ELR (cell line): ENCODE measurements at regions not wholly inside any gene's neighbourhood (a gene's known extent, or its start where the extent isn't known, plus 50 kb on each side); places are given as distances from the start of the nearest gene placed in this dataset.
"Not testable (repeated sequence)": the region's sequence is repeated elsewhere in the genome, so short reads cannot be mapped to it uniquely, and the experiment has no call there.

ENCODE experiments used
- DNase-seq: peaks from one replicate; pipeline ENCODE4 v3.0.0-alpha.2; 2015; ENCODE audit warnings: low read depth

DNA sequence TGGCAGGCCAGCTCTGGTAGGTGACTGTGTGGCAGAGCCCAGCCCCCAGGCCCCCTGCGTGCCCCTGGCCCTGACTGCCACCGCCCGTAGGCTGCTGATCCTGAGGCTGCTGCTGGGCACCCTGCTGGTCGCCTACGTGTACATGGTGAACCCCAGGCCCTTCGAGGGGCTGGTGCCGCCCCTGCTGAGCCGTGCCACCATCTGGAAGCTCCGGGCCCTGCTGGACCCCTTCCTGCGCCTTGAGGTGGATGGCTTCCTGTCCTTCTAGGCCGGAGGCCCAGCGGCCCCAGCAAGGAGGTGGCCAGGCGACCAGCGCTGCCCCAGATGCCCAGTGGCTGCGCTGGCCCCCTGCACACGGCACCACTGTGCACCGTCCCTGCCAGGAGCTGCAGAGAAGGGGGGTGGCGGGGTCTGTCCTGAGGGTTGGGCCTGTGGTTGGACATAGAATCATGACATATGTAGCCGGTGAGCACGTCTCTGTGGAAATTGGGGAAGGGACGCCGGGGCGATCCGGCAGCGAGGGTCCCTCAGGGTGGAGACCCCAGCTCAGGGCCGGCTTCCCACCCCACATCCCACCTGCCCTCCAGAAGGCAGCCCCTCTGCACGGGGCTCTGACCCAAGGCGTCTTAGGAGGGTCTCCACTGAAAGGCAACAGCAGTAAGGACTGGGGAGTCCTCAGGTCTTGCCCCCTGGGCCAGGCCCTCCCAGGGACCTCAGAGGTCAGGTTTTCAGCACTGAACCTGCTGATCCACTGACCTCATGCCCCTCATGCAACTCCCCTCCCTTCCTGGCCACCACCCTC, 185.4 kb downstream of the IGLL1 start:
- DNase-seq = no peak

DNA sequence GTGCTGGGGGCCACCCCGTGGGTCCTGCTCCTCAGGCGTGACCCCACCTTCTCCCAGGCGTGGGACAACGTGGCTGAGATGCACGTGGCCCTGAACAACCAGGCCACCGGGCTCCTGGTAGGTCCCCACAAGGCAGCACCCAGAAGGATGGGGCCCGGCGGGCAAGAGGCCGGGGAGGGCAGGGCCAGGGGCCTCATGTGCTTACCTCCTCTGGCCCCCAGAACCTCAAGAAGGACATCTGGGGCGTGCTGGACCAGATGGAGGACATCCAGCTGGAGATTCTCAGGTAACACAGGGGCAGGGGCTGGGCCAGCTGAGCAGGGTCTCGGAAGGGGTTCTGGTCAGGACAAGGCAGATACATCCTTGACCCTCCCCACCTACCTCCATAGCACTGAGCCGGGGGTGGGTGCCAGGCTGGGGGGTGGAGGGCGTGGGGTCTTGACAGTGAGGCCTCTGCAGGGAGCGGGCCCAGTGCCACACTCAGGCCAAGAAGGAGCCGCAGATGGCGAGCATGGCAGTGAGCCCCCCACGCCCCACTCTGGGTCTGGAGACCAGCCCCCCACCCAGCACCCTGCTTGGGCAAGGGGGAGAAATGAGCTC, 186.3 kb downstream of the IGLL1 start:
- no peak for DNase-seq

- DNase-seq = not testable (repeated sequence)
These were observed 186.9 kb downstream of the IGLL1 start for GRCh38 chr22:23393199-23393598.

DNA sequence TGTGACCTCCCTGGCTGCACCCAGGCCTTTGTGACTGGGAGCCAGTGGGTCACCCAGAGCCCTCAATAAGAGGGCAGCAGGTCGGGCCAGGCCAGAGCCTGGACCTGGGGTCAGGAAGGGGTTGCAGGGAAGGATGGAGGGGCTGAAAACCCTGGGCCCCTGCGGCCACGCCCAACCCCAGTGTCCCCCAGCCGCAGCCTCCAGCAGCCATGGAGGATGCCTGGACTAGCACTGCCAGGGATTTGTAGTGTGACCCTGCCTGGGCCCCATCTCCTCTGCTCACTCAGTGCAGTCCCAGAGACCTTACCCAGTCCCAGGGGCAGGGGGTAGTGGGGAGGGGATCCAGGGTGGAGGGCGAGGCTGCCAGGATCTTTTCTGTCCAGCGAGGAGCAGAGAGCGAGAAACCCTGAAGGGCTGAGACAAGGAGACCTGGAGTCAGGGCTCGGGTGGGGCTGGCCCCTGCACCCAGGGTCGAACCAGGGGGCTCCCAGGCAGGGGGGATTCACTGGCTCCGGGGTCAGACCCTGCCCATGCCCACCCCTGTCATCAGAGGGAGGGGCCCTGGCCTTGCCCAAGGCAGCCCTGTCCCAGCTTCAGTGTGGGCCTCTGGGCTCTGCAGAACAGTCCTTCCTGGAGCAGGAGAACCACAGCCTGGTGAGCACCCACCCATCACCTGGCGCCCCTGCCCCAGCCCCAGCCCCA, 187.5 kb downstream of the IGLL1 start:
- DNase-seq = no peak

GRCh38 chr22:23391022-23391421, 189.1 kb downstream of the IGLL1 start:
- DNase-seq = no peak

GRCh38 chr22:23389271-23390071, 190.6 kb downstream of the IGLL1 start:
- no peak for DNase-seq

GRCh38 chr22:23388517-23388890, 191.6 kb downstream of the IGLL1 start:
- no peak for DNase-seq

- DNase-seq = no peak
These were observed 192.1 kb downstream of the IGLL1 start for GRCh38 chr22:23387827-23388516.

GRCh38 chr22:23386822-23387580, 193.1 kb downstream of the IGLL1 start:
- no peak for DNase-seq

- DNase-seq = peak; percentile 74
These were observed 194.1 kb downstream of the IGLL1 start for GRCh38 chr22:23385678-23386631.

DNA sequence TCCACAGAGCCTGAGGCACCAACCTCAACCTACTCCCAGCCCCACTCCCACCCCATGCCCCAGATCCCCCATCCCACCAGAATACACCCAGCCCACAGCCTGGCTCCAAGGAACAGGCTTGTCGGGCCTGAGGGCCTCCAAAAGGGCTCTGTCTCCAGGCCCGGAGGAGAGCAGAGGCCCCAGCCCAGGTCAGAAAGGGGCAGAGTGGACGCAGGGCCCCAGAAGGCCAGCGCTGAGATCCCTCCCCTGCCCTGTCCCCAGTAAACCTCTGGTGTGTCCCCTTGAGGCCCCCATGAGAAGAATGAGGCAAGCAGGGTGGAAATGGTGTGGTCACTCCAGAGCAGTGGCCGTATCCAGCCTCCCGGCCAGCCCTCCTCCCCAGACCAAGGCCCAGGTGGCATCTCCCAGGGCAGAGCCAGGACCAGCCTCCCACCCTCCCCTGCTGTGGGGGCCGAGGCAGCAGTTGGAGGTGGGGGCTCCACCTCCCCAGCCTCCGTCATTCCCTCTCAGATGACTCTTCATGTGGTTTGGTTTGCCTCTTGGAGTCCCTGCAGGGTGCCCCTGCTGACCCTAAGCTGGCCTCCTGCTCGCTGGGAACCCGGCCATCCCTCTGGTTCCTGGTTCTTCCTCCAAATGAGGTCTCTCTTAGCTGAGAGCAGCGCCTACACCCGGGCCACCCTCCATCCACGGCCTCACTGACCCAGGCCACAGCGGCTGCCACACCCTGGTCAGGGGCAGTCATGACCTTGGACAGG, 195.0 kb downstream of the IGLL1 start:
- DNase-seq = no peak

GRCh38 chr22:23384431-23384830, 195.7 kb downstream of the IGLL1 start:
- DNase-seq = no peak

DNA sequence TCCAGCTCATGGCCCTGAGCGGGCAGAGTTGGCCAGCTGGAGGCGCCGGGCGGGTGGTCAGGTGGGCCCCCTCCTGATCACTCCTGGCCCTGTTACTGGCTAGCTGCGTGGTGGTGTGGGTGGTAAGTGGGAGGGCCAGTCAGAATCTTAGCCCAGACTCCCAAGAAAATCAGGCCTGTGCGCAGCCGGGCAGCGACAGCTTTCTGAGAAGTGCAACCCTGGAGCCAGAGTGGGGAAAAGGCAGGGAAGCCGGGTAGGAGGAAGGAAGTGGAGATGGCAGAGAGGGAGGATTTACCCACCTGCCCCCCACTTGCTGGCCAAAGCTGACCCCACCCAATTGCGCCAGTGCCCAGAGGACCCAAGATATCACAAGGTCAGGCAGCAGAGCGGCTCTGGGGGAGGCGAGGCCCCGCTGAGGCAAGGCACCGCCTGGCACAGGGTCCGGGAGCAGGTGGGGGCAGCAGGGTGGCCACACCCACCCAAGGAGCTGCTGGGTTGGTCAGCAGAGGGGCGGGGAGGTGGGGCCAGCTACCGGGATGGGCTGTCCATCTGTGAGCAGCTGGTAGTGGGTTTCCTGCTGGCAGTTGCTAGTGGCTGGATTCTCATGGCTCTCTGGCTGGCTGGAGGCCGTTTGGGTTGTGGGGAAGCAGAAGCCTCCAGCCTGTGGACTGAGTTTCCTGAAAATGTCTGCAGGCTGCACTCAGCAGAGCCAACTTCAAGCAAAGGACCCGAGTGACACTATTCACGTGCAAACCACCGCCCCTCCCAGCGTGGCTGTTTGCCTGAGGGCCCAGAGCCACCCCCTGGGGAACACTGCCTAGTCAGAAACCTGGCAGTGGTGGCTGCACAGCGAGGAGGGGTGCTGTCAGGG, 196.4 kb downstream of the IGLL1 start:
- no peak for DNase-seq

DNA sequence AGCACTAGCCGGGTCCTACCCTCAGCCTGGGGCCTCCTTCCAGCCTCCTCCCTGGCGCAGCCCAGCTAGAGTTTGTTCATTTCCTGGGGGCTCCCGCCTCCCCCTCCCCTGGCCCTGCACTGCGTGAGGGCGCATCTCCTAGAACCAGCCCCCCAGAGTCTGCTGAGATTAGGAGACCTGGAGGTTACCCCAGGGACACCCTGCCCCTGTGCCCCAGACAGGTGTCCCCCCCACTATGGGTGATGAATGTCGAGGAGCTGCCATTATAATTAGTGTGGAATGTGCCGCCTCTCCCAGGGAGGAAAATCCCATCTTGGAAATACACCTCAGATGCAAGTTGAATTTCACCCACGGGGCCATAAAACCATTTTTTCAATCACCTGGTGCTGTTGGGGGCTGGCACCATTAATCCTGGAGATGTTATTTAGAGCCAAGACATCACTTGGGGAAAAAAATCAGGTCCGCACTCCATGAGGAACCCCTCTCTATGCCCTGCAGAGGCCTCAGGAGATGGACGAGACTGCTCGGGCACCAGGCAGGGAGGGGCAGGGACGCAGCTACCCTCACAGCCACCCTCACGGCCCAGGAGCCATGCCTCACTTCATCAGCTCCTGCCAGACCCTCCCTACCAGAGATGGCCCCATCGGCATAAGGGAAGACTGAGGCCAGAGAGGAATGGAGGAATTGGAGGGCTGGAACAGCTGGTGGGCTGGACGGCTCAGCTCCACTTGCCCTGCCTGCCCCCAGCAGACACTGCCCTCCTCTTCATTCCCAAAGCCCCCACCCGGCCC, 197.5 kb downstream of the IGLL1 start:
- DNase-seq = no peak

GRCh38 chr22:23381661-23382427, 198.2 kb downstream of the IGLL1 start:
- DNase-seq = no peak

DNA sequence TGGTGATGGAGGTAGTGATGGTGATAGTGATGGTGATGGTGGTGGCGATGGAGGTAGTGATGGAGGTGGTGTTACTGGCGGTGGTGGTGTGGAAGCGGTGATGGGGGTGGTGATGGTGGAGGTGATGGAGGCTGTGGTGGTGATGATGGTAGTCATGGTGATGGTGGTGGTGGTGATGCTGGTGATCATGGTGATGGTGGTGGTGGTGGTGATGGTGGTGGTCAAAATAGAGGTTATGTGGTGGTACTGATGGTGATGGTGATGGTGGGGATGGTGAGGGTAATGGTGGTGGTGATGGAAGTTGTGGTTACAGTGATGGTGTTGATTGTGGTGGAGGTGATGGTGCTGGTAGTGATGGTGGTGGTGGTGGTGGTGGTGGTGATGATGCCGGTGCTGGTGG, 199.2 kb downstream of the IGLL1 start:
- no peak for DNase-seq

DNA sequence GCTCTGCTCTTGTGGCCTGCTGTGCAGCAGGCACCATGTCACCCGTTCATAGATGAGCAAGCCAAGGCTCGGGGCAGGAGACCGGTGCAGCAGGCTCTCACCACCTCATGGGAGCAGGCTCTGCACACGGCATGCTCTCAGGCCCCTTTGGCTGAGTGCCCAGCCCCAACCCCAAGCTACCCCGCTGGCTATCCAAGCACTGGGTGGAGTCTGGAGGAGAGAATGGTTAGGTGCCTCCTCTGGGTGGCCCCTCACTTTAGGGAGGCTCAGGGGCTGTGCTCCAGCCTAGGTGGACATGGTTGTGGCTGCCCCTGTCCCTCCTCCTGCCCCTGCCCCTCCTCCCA, 199.9 kb downstream of the IGLL1 start:
- DNase-seq = no peak
